ENCODE measurements at regions not wholly inside any gene's neighbourhood (a gene's known extent, or its start where the extent isn't known, plus 50 kb on each side); places are given as distances from the start of the nearest gene placed in this dataset.
"Not testable (repeated sequence)": the region's sequence is repeated elsewhere in the genome, so short reads cannot be mapped to it uniquely, and the experiment has no call there.

GRCh38 chr15:83380059-83380458, 67.1 kb upstream of the SH3GL3 start:
- DNase-seq (ENCODE audit: low read depth, low spot score): no peak
- TF ChIP-seq CTCF (IDR thresholded peaks at IDR 0.05; ENCODE audit: low read depth, low read length): no peak
- H3K4me3 ChIP-seq (ENCODE audit: low read depth, low read length): no peak overlapping the region
- in situ Hi-C loops (cut with HindIII; ENCODE audit: low sequenced_read_pairs): no loop called here

DNA sequence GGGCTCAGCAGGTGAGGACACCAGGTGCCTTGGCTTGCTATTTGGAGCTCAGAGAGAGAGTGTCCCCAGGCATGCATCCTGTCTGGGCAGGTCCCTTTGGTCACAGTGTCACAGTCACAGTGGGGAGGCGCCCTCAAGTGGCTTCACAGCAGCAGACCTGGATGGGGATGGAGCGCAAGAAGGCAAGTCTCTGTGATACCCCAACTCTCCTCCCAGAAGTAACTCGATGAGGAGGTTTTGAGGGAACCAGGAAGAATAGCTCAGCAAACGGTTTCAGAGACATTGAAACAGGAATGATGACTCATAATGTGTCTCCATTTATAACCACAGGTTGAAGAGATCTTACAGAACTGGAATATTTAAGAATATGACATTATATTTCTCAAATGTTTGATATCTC, 66.5 kb upstream of the SH3GL3 start:
- TF ChIP-seq CTCF (IDR thresholded peaks at IDR 0.05; ENCODE audit: low read depth, low read length): peak; percentile 11
- DNase-seq (ENCODE audit: low read depth, low spot score): peak; percentile 42
- in situ Hi-C loops (cut with HindIII; ENCODE audit: low sequenced_read_pairs): no loop called here
- no peak overlapping the region for H3K4me3 ChIP-seq (ENCODE audit: low read depth, low read length)

DNA sequence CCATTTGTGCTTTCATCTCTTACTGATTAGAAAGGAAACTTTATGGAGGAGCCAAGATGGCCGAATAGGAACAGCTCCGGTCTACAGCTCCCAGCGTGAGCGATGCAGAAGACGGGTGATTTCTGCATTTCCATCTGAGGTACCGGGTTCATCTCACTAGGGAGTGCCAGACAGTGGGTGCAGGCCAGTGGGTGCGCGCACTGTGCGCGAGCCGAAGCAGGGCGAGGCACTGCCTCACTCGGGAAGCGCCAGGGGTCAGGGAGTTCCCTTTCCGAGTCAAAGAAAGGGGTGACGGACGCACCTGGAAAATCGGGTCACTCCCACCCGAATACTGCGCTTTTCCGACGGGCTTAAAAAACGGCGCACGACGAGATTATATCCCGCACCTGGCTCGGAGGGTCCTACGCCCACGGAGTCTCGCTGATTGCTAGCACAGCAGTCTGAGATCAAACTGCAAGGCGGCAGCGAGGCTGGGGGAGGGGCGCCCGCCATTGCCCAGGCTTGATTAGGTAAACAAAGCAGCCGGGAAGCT, 63.5 kb upstream of the SH3GL3 start:
- H3K4me3 ChIP-seq (ENCODE audit: low read depth, low read length); in situ Hi-C loops (cut with HindIII; ENCODE audit: low sequenced_read_pairs); DNase-seq (ENCODE audit: low read depth, low spot score): not testable (repeated sequence)

DNA sequence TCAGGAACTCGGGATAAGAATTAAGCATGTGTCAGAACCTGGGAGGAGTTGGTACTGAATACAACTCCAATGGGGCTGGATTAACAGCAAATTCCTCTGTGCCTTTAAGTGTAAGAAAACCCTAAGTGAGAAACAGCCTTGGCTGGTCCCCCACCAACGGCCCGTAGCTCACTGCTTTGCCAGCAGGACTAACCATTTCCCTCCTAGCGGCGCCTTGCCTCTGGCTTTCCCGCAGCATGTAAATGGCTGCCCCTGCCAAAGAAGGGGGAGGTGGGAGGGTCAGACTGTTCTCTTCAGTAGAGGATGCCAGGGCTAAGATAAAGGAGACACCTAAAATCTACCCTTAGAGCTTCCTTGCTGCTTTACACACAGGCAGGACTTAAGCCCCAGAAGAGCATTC, 51.0 kb upstream of the SH3GL3 start:
- no peak for TF ChIP-seq CTCF (IDR thresholded peaks at IDR 0.05; ENCODE audit: low read depth, low read length)
- DNase-seq (ENCODE audit: low read depth, low spot score): no peak
- in situ Hi-C loops (cut with HindIII; ENCODE audit: low sequenced_read_pairs): no loop called here
- no peak overlapping the region for H3K4me3 ChIP-seq (ENCODE audit: low read depth, low read length)
